PC-9 (cell line): ENCODE measurements at regions not wholly inside any gene's neighbourhood (a gene's known extent, or its start where the extent isn't known, plus 50 kb on each side); places are given as distances from the start of the nearest gene placed in this dataset.

Experiments used
- EZH2 ChIP-seq: fragments of 200-600 bp; sonication (generic); IDR thresholded peaks from 2 replicates; pipeline ENCODE4 v1.8.0; 2017; ENCODE audit warnings: antibody characterized with exemption, low read depth
- TF ChIP-seq, protein P1 (sequence below): fragments of 200-600 bp; sonication (generic); conservative IDR thresholded peaks from 2 replicates; pipeline ENCODE4 v1.6.1; 2017; ENCODE audit warnings: mixed run types, antibody characterized with exemption, mild to moderate bottlenecking, moderate library complexity

DNA sequence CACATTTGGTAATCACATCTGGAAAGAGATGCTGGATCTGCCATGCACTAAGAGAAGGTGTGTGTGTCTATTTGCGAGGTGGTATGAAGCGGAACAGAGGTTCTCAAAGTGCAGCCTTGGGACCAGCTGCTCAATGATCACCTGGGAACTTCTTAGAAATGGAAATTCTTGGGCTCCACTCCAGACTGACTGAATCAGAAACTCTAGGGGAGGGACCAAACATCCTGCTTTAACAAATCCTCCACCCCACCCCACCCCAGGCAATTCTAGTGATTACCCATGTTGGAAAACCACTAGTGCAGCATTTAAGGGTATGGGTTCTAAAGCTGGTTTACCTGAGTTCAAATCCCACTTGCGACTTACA, 143.9 kb upstream of the JUN start:
- TF ChIP-seq, protein P1, sequence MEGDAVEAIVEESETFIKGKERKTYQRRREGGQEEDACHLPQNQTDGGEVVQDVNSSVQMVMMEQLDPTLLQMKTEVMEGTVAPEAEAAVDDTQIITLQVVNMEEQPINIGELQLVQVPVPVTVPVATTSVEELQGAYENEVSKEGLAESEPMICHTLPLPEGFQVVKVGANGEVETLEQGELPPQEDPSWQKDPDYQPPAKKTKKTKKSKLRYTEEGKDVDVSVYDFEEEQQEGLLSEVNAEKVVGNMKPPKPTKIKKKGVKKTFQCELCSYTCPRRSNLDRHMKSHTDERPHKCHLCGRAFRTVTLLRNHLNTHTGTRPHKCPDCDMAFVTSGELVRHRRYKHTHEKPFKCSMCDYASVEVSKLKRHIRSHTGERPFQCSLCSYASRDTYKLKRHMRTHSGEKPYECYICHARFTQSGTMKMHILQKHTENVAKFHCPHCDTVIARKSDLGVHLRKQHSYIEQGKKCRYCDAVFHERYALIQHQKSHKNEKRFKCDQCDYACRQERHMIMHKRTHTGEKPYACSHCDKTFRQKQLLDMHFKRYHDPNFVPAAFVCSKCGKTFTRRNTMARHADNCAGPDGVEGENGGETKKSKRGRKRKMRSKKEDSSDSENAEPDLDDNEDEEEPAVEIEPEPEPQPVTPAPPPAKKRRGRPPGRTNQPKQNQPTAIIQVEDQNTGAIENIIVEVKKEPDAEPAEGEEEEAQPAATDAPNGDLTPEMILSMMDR, result no peak
- no peak for TF ChIP-seq EZH2
